Naive thymus-derived CD4-positive, alpha-beta T cell (primary cell): ENCODE measurements at regions not wholly inside any gene's neighbourhood (a gene's known extent, or its start where the extent isn't known, plus 50 kb on each side); places are given as distances from the start of the nearest gene placed in this dataset.

ENCODE experiments used
- ATAC-seq: fragments of 150-1000 bp; cut with Tn5 transposase; 2 replicates; pipeline ENCODE4 v1.10.0; 2021; ENCODE audit warnings: mild to moderate bottlenecking, moderate library complexity
- CTCF ChIA-PET: fragments of 350-600 bp; sonication (Branson Sonifier 250); formaldehyde crosslinking; loops from one replicate; lab custom pipeline; 2021; ENCODE audit warnings: antibody characterized with exemption; lab: Charles Lee
- POLR2A ChIA-PET: fragments of 350-600 bp; sonication (Branson Sonifier 250); formaldehyde crosslinking; loops from one replicate; lab custom pipeline; 2021; ENCODE audit warnings: antibody characterized with exemption, inconsistent platforms; lab: Charles Lee
- DNase-seq, 9 donors: peaks; one replicate each; pipeline versions ENCODE4 v3.0.0 to v3.0.0-alpha.2; 2020 to 2022; ENCODE audit warnings: mixed read lengths in 1 of 9
- H3K27ac ChIP-seq: one replicate; pipeline ENCODE4 v1.7.0; 2013; ENCODE audit warnings: mild to moderate bottlenecking, low read depth, low read length, moderate library complexity
- H3K27me3 ChIP-seq, 2 donors: one replicate each; pipeline ENCODE4 v1.7.0; 2013; ENCODE audit warnings: low read length in 2 of 2, mild to moderate bottlenecking in 2 of 2, moderate library complexity in 2 of 2; ENCODE audit not compliant: control insufficient read depth in 2 of 2, insufficient read depth in 2 of 2
- H3K36me3 ChIP-seq, 3 experiments: 1 replicate in 2 of 3; 2 replicates in 1 of 3; pipeline ENCODE4 v1.7.0; 2013; ENCODE audit warnings: low read length in 3 of 3, mild to moderate bottlenecking in 3 of 3, moderate library complexity in 1 of 3; ENCODE audit not compliant: insufficient read depth in 3 of 3, control insufficient read depth in 2 of 3
- H3K4me1 ChIP-seq, 2 donors: one replicate each; pipeline ENCODE4 v1.7.0; 2013; ENCODE audit warnings: low read length in 2 of 2, mild to moderate bottlenecking in 2 of 2, moderate library complexity in 1 of 2; ENCODE audit not compliant: control insufficient read depth in 2 of 2, insufficient read depth in 2 of 2
- H3K4me3 ChIP-seq: 2 replicates; pipeline ENCODE4 v1.7.0; 2013; ENCODE audit warnings: mild to moderate bottlenecking, low read length
- H3K9me3 ChIP-seq, 3 experiments: 1 replicate in 2 of 3; 2 replicates in 1 of 3; pipeline ENCODE4 v1.7.0; 2013; ENCODE audit warnings: low read length in 3 of 3; ENCODE audit not compliant: control insufficient read depth in 2 of 3
- H3K27ac Mint-ChIP-seq, 9 donors: one replicate each; pipeline ENCODE4 v1.8.0; 2020 to 2022; ENCODE audit warnings: mixed read lengths in 9 of 9, mild to moderate bottlenecking in 8 of 9, moderate library complexity in 5 of 9, inconsistent platforms in 2 of 9
- H3K27me3 Mint-ChIP-seq, 5 donors: one replicate each; pipeline ENCODE4 v1.8.0; 2021 to 2022; ENCODE audit warnings: mixed read lengths in 5 of 5, mild to moderate bottlenecking in 1 of 5
- H3K36me3 Mint-ChIP-seq, 5 donors: one replicate each; pipeline ENCODE4 v1.8.0; 2020 to 2022; ENCODE audit warnings: mixed read lengths in 5 of 5, mild to moderate bottlenecking in 3 of 5, inconsistent platforms in 1 of 5
- H3K4me1 Mint-ChIP-seq, 7 donors: one replicate each; pipeline ENCODE4 v1.8.0; 2020 to 2022; ENCODE audit warnings: mixed read lengths in 7 of 7, mild to moderate bottlenecking in 3 of 7, inconsistent platforms in 1 of 7
- H3K4me3 Mint-ChIP-seq, 10 donors: one replicate each; pipeline ENCODE4 v1.8.0; 2020 to 2022; ENCODE audit warnings: mild to moderate bottlenecking in 10 of 10, mixed read lengths in 10 of 10, moderate library complexity in 6 of 10, inconsistent platforms in 2 of 10
- H3K9me3 Mint-ChIP-seq, 11 donors: one replicate each; pipeline ENCODE4 v1.8.0; 2020 to 2022; ENCODE audit warnings: mixed read lengths in 11 of 11, mild to moderate bottlenecking in 4 of 11, inconsistent platforms in 1 of 11, moderate library complexity in 1 of 11
- intact Hi-C, 2 donors: fragments of 100-400 bp; cut with micrococcal nuclease; formaldehyde crosslinking; loops; one replicate each; pipeline ENCODE4 v1.15.1; 2023

- Mint-ChIP-seq H3K4me3 (no peak overlapping the region), H3K4me1 (no peaks in the 10 kb centered on the region), H3K36me3 (no peaks in the 10 kb centered on the region), H3K27me3 (peaks cover 0 to 5% (median 4%) of the 10 kb centered on the region in 5 donors), H3K27ac (no peak overlapping the region), H3K9me3 (peaks cover 0 to 4% (median 0%) of the 10 kb centered on the region in 11 donors)
- ATAC-seq: no peak
- Histone ChIP-seq H3K4me3 (no peak overlapping the region), H3K27ac (no peak overlapping the region), H3K4me1 (no peaks in the 10 kb centered on the region), H3K36me3 (no peaks in the 10 kb centered on the region), H3K27me3 (no peaks in the 10 kb centered on the region), H3K9me3 (no peaks in the 10 kb centered on the region)
- CTCF ChIA-PET: no interaction called here
- no peak for DNase-seq
- POLR2A ChIA-PET: no interaction called here
- intact Hi-C loops: loop anchor here in 1 of 2 donors (10.0 kb wide), 1 partner anchor 458 kb away; no protein-coding TSS in a partner anchor
These were observed 316.7 kb downstream of the ANTXR2 start for GRCh38 chr4:79756140-79756895.

- Mint-ChIP-seq H3K9me3 (no peaks in the 10 kb centered on the region), H3K27ac (no peak overlapping the region), H3K4me3 (no peak overlapping the region), H3K4me1 (no peaks in the 10 kb centered on the region), H3K36me3 (no peaks in the 10 kb centered on the region), H3K27me3 (peaks cover 0 to 6% (median 4%) of the 10 kb centered on the region in 5 donors)
- Histone ChIP-seq H3K9me3 (no peaks in the 10 kb centered on the region), H3K36me3 (no peaks in the 10 kb centered on the region), H3K27me3 (no peaks in the 10 kb centered on the region), H3K4me1 (no peaks in the 10 kb centered on the region), H3K4me3 (no peak overlapping the region), H3K27ac (no peak overlapping the region)
- intact Hi-C loops: no loop called here
- DNase-seq (no peak), ATAC-seq (no peak)
- ChIA-PET POLR2A (no interaction called here), CTCF (no interaction called here)
These were observed 324.2 kb downstream of the ANTXR2 start for GRCh38 chr4:79748835-79749234.

GRCh38 chr4:79747252-79747651 is 325.8 kb downstream of the ANTXR2 start:
- Mint-ChIP-seq H3K27ac (no peak overlapping the region), H3K9me3 (no peaks in the 10 kb centered on the region), H3K4me1 (no peaks in the 10 kb centered on the region), H3K4me3 (no peak overlapping the region), H3K36me3 (no peaks in the 10 kb centered on the region), H3K27me3 (peaks cover 0 to 10% (median 0%) of the 10 kb centered on the region in 5 donors)
- H3K36me3 ChIP-seq: no peaks in the 10 kb centered on the region
- no peak overlapping the region for H3K27ac ChIP-seq
- H3K4me3 ChIP-seq: no peak overlapping the region
- POLR2A ChIA-PET: no interaction called here
- no peaks in the 10 kb centered on the region for H3K4me1 ChIP-seq
- DNase-seq: no peak
- ATAC-seq: no peak
- CTCF ChIA-PET: no interaction called here
- intact Hi-C loops: no loop called here
- H3K9me3 ChIP-seq: no peaks in the 10 kb centered on the region
- no peaks in the 10 kb centered on the region for H3K27me3 ChIP-seq

- ATAC-seq (no peak), DNase-seq (no peak)
- Histone ChIP-seq H3K36me3 (no peaks in the 10 kb centered on the region), H3K4me3 (no peak overlapping the region), H3K27me3 (no peaks in the 10 kb centered on the region), H3K9me3 (no peaks in the 10 kb centered on the region), H3K4me1 (no peaks in the 10 kb centered on the region), H3K27ac (no peak overlapping the region)
- Mint-ChIP-seq H3K27me3 (peaks cover 0 to 6% (median 0%) of the 10 kb centered on the region in 5 donors), H3K9me3 (no peaks in the 10 kb centered on the region), H3K27ac (no peak overlapping the region), H3K4me3 (no peak overlapping the region), H3K4me1 (no peaks in the 10 kb centered on the region), H3K36me3 (no peaks in the 10 kb centered on the region)
- intact Hi-C loops: no loop called here
- POLR2A ChIA-PET: no interaction called here
- CTCF ChIA-PET: no interaction called here
These were observed 330.0 kb downstream of the ANTXR2 start for GRCh38 chr4:79743014-79743413.

- Histone ChIP-seq H3K4me3 (no peak overlapping the region), H3K27me3 (no peaks in the 10 kb centered on the region), H3K9me3 (no peaks in the 10 kb centered on the region), H3K36me3 (no peaks in the 10 kb centered on the region), H3K27ac (no peak overlapping the region), H3K4me1 (no peaks in the 10 kb centered on the region)
- CTCF ChIA-PET: no interaction called here
- Mint-ChIP-seq H3K27ac (no peak overlapping the region), H3K36me3 (no peaks in the 10 kb centered on the region), H3K4me1 (peaks cover 0 to 1% (median 0%) of the 10 kb centered on the region in 7 donors), H3K9me3 (peaks cover 0 to 3% (median 0%) of the 10 kb centered on the region in 11 donors), H3K27me3 (peaks cover 0 to 6% (median 0%) of the 10 kb centered on the region in 5 donors), H3K4me3 (no peak overlapping the region)
- POLR2A ChIA-PET: no interaction called here
- no peak for DNase-seq
- intact Hi-C loops: no loop called here
- no peak for ATAC-seq
These were observed 331.9 kb upstream of the GK2 start for GRCh38 chr4:79739912-79740311.

GRCh38 chr4:79723507-79723906 is 315.5 kb upstream of the GK2 start:
- Histone ChIP-seq H3K27me3 (no peaks in the 10 kb centered on the region), H3K4me1 (no peaks in the 10 kb centered on the region), H3K27ac (no peak overlapping the region), H3K36me3 (no peaks in the 10 kb centered on the region), H3K4me3 (no peak overlapping the region), H3K9me3 (no peaks in the 10 kb centered on the region)
- H3K36me3 Mint-ChIP-seq: no peaks in the 10 kb centered on the region
- H3K27ac Mint-ChIP-seq: no peak overlapping the region
- ATAC-seq (no peak), DNase-seq (no peak)
- no peak overlapping the region for H3K4me3 Mint-ChIP-seq
- peaks cover 0 to 2% (median 0%) of the 10 kb centered on the region in 11 donors for H3K9me3 Mint-ChIP-seq
- peaks cover 4 to 12% (median 7%) of the 10 kb centered on the region in 5 donors for H3K27me3 Mint-ChIP-seq
- CTCF ChIA-PET: no interaction called here
- POLR2A ChIA-PET: no interaction called here
- intact Hi-C loops: no loop called here
- no peaks in the 10 kb centered on the region for H3K4me1 Mint-ChIP-seq

- H3K9me3 ChIP-seq: no peaks in the 10 kb centered on the region
- intact Hi-C loops: no loop called here
- no peak overlapping the region for H3K27ac ChIP-seq
- Mint-ChIP-seq H3K9me3 (peaks cover 4 to 17% (median 8%) of the 10 kb centered on the region in 11 donors), H3K4me1 (no peaks in the 10 kb centered on the region), H3K27ac (no peak overlapping the region), H3K4me3 (no peak overlapping the region), H3K36me3 (peaks cover 0 to 5% (median 3%) of the 10 kb centered on the region in 5 donors), H3K27me3 (peaks cover 0 to 23% (median 7%) of the 10 kb centered on the region in 5 donors)
- no peak for DNase-seq
- CTCF ChIA-PET: no interaction called here
- POLR2A ChIA-PET: no interaction called here
- H3K36me3 ChIP-seq: no peaks in the 10 kb centered on the region
- no peaks in the 10 kb centered on the region for H3K4me1 ChIP-seq
- ATAC-seq: no peak
- H3K4me3 ChIP-seq: no peak overlapping the region
- no peaks in the 10 kb centered on the region for H3K27me3 ChIP-seq
These were observed 292.3 kb upstream of the GK2 start for GRCh38 chr4:79700356-79700755.
